Brain microvascular endothelial cell (primary cell): ENCODE measurements at regions not wholly inside any gene's neighbourhood (a gene's known extent, or its start where the extent isn't known, plus 50 kb on each side); places are given as distances from the start of the nearest gene placed in this dataset.

Experiments
- DNase-seq: peaks from one replicate; pipeline ENCODE4 v3.0.0-alpha.2; 2020
- H3K27ac ChIP-seq: fragments of 250-450 bp; sonication (Bioruptor Pico); 2 replicates; pipeline ENCODE4 v1.5.1; 2020; ENCODE audit warnings: mild to moderate bottlenecking, moderate library complexity
- H3K27me3 ChIP-seq: fragments of 250-450 bp; sonication (Bioruptor Pico); replicated peaks from 2 replicates; pipeline ENCODE4 v1.5.1; 2020; ENCODE audit warnings: mild to moderate bottlenecking
- H3K36me3 ChIP-seq: fragments of 250-450 bp; sonication (Bioruptor Pico); replicated peaks from 2 replicates; pipeline ENCODE4 v1.5.1; 2020; ENCODE audit warnings: mild to moderate bottlenecking
- H3K4me3 ChIP-seq: 2 replicates; pipeline ENCODE4 v1.5.1; 2011; ENCODE audit warnings: low read depth, mild to moderate bottlenecking, control low read depth, low read length, moderate library complexity
- in situ Hi-C: cut with HindIII; loops from 2 replicates; pipeline ENCODE4 v1.10.0; 2017; ENCODE audit warnings: low sequenced_read_pairs, low pct_ligation_motif_present
- TF ChIP-seq, protein P1 (sequence below): IDR thresholded peaks from 2 replicates; pipeline ENCODE4 v1.5.1; 2011; ENCODE audit warnings: low read depth, mild to moderate bottlenecking, moderate library complexity, low read length, control low read depth, inconsistent platforms; ENCODE audit errors: missing control alignments

DNA sequence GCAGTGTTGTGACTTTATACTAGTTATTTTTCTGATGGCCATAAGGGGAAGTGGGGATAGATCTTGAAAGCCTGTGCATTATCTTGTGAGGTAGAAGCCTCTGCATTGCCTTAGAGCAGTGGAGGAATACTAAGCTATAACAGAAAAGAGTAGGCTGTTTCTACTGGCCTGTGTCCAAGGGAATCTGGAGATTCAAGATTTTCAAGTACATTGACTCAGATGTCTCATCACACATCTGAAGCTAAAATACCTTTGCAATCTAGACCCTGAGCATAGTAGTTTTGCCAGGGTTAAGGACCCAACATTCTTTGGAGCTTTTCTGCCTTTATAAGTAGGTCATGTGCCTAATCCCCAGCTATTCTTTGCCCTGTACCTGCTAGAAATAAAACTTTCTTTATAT, 272.3 kb downstream of the TENT5A start:
- H3K27me3 ChIP-seq: no peaks in the 10 kb centered on the region
- in situ Hi-C loops: no loop called here
- TF ChIP-seq, protein P1, sequence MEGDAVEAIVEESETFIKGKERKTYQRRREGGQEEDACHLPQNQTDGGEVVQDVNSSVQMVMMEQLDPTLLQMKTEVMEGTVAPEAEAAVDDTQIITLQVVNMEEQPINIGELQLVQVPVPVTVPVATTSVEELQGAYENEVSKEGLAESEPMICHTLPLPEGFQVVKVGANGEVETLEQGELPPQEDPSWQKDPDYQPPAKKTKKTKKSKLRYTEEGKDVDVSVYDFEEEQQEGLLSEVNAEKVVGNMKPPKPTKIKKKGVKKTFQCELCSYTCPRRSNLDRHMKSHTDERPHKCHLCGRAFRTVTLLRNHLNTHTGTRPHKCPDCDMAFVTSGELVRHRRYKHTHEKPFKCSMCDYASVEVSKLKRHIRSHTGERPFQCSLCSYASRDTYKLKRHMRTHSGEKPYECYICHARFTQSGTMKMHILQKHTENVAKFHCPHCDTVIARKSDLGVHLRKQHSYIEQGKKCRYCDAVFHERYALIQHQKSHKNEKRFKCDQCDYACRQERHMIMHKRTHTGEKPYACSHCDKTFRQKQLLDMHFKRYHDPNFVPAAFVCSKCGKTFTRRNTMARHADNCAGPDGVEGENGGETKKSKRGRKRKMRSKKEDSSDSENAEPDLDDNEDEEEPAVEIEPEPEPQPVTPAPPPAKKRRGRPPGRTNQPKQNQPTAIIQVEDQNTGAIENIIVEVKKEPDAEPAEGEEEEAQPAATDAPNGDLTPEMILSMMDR: no peak
- H3K4me3 ChIP-seq: no peak overlapping the region
- peak; percentile 17 for DNase-seq
- no peaks in the 10 kb centered on the region for H3K36me3 ChIP-seq
- no peak overlapping the region for H3K27ac ChIP-seq

DNA sequence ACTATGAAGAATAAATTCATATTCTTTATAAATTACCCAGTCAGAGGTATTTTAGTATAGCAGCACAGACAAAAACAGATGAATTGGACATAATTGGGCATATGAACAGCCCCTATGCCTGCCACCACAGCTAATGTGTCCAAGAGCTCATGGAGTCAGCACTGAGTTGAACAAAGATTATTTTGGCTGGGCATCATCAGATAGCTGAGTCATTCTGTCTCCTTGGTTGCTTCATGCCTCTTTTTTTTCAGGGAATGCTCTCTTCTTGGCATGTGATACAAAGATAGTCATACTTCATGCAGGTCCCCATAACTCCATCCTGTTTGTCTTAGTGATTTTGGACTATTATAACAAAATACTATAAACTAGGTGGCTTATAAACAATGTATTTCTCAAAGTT, 275.6 kb downstream of the TENT5A start:
- in situ Hi-C loops: no loop called here
- DNase-seq: peak; percentile 12
- Histone ChIP-seq H3K27ac (no peak overlapping the region), H3K36me3 (no peaks in the 10 kb centered on the region), H3K4me3 (no peak overlapping the region), H3K27me3 (no peaks in the 10 kb centered on the region)
- TF ChIP-seq, protein P1: no peak

- Histone ChIP-seq H3K36me3 (no peaks in the 10 kb centered on the region), H3K27ac (no peak overlapping the region), H3K4me3 (no peak overlapping the region), H3K27me3 (no peaks in the 10 kb centered on the region)
- in situ Hi-C loops: no loop called here
- DNase-seq: no peak
- TF ChIP-seq, protein P1: no peak
Measured at GRCh38 chr6:81475646-81476045, 276.8 kb downstream of the TENT5A start.

DNA sequence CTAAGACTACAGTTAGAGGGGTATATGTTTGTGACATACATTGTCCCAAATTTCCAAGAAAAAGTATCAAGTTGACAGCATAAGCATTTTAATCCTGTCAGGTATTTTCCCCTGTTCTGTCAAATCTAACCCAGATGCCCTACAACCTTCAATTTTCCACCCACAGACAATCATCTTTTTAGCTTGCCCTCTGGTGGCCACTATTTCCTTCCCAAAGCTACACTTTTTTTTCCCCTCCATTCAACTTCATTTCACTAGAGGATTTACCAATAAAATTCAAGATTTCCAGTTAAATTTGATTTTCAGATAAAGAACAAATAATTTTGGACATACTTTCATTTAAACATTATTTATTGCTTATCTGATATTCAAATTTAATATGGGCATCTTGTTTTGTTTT, 286.6 kb downstream of the TENT5A start:
- peak; percentile 12 for DNase-seq
- in situ Hi-C loops: no loop called here
- no peak overlapping the region for H3K27ac ChIP-seq
- H3K4me3 ChIP-seq: no peak overlapping the region
- no peaks in the 10 kb centered on the region for H3K36me3 ChIP-seq
- H3K27me3 ChIP-seq: no peaks in the 10 kb centered on the region
- TF ChIP-seq, protein P1: peak; percentile 68

DNA sequence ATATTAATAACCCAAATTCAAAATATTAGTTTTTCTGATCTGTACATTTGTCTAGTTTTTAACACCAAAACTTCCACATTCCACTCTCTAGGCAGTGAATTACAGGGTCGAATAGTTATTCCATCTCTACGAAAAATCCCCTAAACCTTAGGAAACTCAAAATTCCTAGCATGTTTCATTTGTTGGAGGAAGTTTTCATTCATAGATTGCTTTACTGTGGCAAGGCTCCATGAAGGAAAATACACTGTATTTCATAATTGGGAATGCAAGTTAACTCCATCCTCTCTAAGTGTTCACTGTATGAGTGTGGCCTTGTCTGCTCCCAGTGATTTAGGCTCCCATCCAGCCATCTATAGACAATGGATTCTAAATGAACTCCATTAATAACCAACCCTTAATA, 296.1 kb downstream of the TENT5A start:
- Histone ChIP-seq H3K27ac (no peak overlapping the region), H3K36me3 (no peaks in the 10 kb centered on the region), H3K27me3 (no peaks in the 10 kb centered on the region), H3K4me3 (no peak overlapping the region)
- TF ChIP-seq, protein P1: no peak
- in situ Hi-C loops: no loop called here
- DNase-seq: no peak

GRCh38 chr6:81455641-81456040, 296.8 kb downstream of the TENT5A start:
- DNase-seq: no peak
- Histone ChIP-seq H3K27me3 (no peaks in the 10 kb centered on the region), H3K36me3 (no peaks in the 10 kb centered on the region), H3K4me3 (no peak overlapping the region), H3K27ac (no peak overlapping the region)
- in situ Hi-C loops: no loop called here
- TF ChIP-seq, protein P1: no peak
